Keratinocyte (primary cell): ENCODE measurements at regions not wholly inside any gene's neighbourhood (a gene's known extent, or its start where the extent isn't known, plus 50 kb on each side); places are given as distances from the start of the nearest gene placed in this dataset.

Experiments
- DNase-seq: peaks from one replicate; pipeline ENCODE4 v3.0.0-alpha.2; 2011; ENCODE audit warnings: low read depth, missing footprints, low spot score
- FAIRE-seq: peaks from 2 replicates; lab custom pipeline; 2011; peaks lifted over from hg19 to GRCh38; lab: Jason Lieb, UNC
- H2AFZ ChIP-seq: 2 replicates; pipeline ENCODE4 v1.6.0; 2012; ENCODE audit warnings: low read length, control low read depth, inconsistent platforms; ENCODE audit not compliant: control insufficient read depth
- H3K27ac ChIP-seq: 2 replicates; pipeline ENCODE4 v1.5.1; 2011; ENCODE audit warnings: low read length; ENCODE audit not compliant: control insufficient read depth, insufficient read depth
- H3K27me3 ChIP-seq: 3 replicates; pipeline ENCODE4 v1.6.0; 2011; ENCODE audit warnings: low read length; ENCODE audit not compliant: control insufficient read depth, insufficient read depth; ENCODE audit errors: extremely low read depth
- H3K36me3 ChIP-seq, 2 experiments: 2 replicates in 1 of 2; 3 replicates in 1 of 2; pipeline ENCODE4 v1.5.1; 2011; ENCODE audit warnings: low read length in 2 of 2, mild to moderate bottlenecking in 1 of 2; ENCODE audit not compliant: control insufficient read depth in 2 of 2, insufficient read depth in 2 of 2; ENCODE audit errors: extremely low read depth in 1 of 2
- H3K4me1 ChIP-seq: 3 replicates; pipeline ENCODE4 v1.5.1; 2011; ENCODE audit warnings: low read length; ENCODE audit not compliant: control insufficient read depth, insufficient read depth; ENCODE audit errors: extremely low read depth
- H3K4me2 ChIP-seq: 3 replicates; pipeline ENCODE4 v1.6.0; 2011; ENCODE audit warnings: low read depth, low read length; ENCODE audit not compliant: control insufficient read depth, insufficient read depth; ENCODE audit errors: extremely low read depth
- H3K4me3 ChIP-seq, 3 experiments: fragments of 200-600 bp in 1 of 3; sonication (generic) in 1 of 3; 2 replicates in 2 of 3; 3 replicates in 1 of 3; pipeline ENCODE4 v1.5.1; 2011 to 2016; ENCODE audit warnings: low read length in 3 of 3, mild to moderate bottlenecking in 3 of 3, control low read depth in 2 of 3, inconsistent platforms in 1 of 3, low read depth in 1 of 3, mixed read lengths in 1 of 3, mixed run types in 1 of 3, moderate library complexity in 1 of 3; ENCODE audit not compliant: control insufficient read depth in 2 of 3, insufficient read depth in 2 of 3; ENCODE audit errors: extremely low read depth in 1 of 3
- H3K79me2 ChIP-seq: 2 replicates; pipeline ENCODE4 v1.6.0; 2012; ENCODE audit warnings: low read length; ENCODE audit not compliant: control insufficient read depth, insufficient read depth
- H3K9ac ChIP-seq: 3 replicates; pipeline ENCODE4 v1.6.0; 2011; ENCODE audit warnings: low read length; ENCODE audit not compliant: control insufficient read depth, insufficient read depth; ENCODE audit errors: extremely low read depth
- H3K9me1 ChIP-seq: 3 replicates; pipeline ENCODE4 v1.6.0; 2011; ENCODE audit warnings: low read length; ENCODE audit not compliant: control insufficient read depth, insufficient read depth; ENCODE audit errors: extremely low read depth
- H3K9me3 ChIP-seq: 2 replicates; pipeline ENCODE4 v1.5.1; 2012; ENCODE audit warnings: low read depth, low read length; ENCODE audit not compliant: control insufficient read depth
- H4K20me1 ChIP-seq: 3 replicates; pipeline ENCODE4 v1.6.0; 2011; ENCODE audit warnings: low read length; ENCODE audit not compliant: control insufficient read depth, insufficient read depth; ENCODE audit errors: extremely low read depth
- CTCF ChIP-seq, 3 experiments: IDR thresholded peaks in 1 of 3; conservative IDR thresholded peaks in 1 of 3; optimal IDR thresholded peaks in 1 of 3; 2 replicates in 2 of 3; 3 replicates in 1 of 3; pipeline versions ENCODE3 to v1.5.1; 2011; ENCODE audit warnings: low read length in 3 of 3, mild to moderate bottlenecking in 3 of 3, moderate library complexity in 2 of 3, control low read depth in 1 of 3, inconsistent platforms in 1 of 3; ENCODE audit not compliant: insufficient read depth in 2 of 3; ENCODE audit errors: extremely low read depth in 1 of 3
- EZH2 ChIP-seq: IDR thresholded peaks from one replicate; pipeline ENCODE4 v1.6.1; 2012; ENCODE audit warnings: inconsistent platforms, mild to moderate bottlenecking, low read length, moderate library complexity
- dilution Hi-C: fragments of 300-500 bp; cut with MboI; formaldehyde crosslinking; loops from one replicate; pipeline ENCODE4 v1.7.0; 2020; ENCODE audit warnings: low sequenced_read_pairs; ENCODE audit not compliant: extremely low pct_ligation_motif_present

DNA sequence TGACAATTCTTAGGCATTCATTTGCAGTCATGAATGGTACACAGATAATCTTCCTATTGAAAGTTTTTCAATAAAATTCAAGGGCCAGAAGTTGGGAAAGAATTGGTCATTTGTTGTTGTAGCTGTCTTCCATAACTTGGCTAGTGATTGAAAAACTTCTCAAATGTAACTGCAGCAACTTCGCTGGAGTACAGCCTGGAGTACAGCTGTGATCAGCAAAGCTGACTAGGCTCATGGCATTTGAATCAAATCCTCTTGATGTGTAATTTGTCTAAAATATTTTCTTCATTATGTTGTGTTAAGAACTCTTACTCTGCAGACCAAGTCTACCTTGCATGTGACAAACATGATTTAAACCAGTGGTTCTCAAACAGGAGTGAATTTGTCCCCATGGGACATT lies 226.5 kb upstream of the STEAP1 start:
- H3K27me3 ChIP-seq = no peaks in the 10 kb centered on the region
- no peaks in the 10 kb centered on the region for H3K4me1 ChIP-seq
- H3K79me2 ChIP-seq = no peaks in the 10 kb centered on the region
- no peaks in the 10 kb centered on the region for H3K9me1 ChIP-seq
- FAIRE-seq (no peak), DNase-seq (no peak)
- H3K27ac ChIP-seq = no peak overlapping the region
- no peak overlapping the region for H2AFZ ChIP-seq
- H3K36me3 ChIP-seq = no peaks in the 10 kb centered on the region
- no peaks in the 10 kb centered on the region for H4K20me1 ChIP-seq
- H3K4me3 ChIP-seq = no peak overlapping the region
- H3K9ac ChIP-seq = no peak overlapping the region
- H3K4me2 ChIP-seq = no peak overlapping the region
- no peaks in the 10 kb centered on the region for H3K9me3 ChIP-seq
- TF ChIP-seq CTCF (optimal IDR thresholded peaks at IDR 0.05 in 1 of 3, IDR thresholded peaks at IDR 0.05 in 1 of 3, conservative IDR thresholded peaks at IDR 0.05 in 1 of 3; ENCODE audit: extremely low read depth in 1 of 3, insufficient read depth in 2 of 3, low read length in 3 of 3) (no peak), EZH2 (no peak)
- dilution Hi-C loops = no loop called here

DNA sequence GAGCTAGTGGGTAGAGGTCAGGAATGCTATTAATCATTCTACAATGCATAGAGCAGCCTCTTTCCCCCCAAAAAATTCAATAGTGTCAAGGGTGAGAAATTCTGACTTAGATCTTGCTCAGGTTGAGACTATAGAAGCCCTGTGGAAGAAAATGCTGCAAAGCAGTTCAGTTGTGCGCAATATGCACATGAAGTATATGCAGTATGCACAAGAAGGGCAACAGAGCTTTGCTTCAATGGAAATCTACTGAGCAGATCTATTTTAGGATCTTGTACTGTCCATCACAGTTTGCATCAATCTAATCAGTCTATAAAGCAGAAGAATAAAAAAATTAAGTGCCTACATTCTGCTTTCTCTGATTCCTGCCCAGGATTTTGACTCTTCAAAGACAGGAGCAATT lies 225.8 kb upstream of the STEAP1 start:
- FAIRE-seq (no peak), DNase-seq (no peak)
- no peak for TF ChIP-seq EZH2
- TF ChIP-seq CTCF (optimal IDR thresholded peaks at IDR 0.05 in 1 of 3, IDR thresholded peaks at IDR 0.05 in 1 of 3, conservative IDR thresholded peaks at IDR 0.05 in 1 of 3; ENCODE audit: extremely low read depth in 1 of 3, insufficient read depth in 2 of 3, low read length in 3 of 3) = no peak
- H3K36me3 ChIP-seq = no peaks in the 10 kb centered on the region
- no peaks in the 10 kb centered on the region for H3K9me3 ChIP-seq
- no peaks in the 10 kb centered on the region for H3K79me2 ChIP-seq
- H3K4me1 ChIP-seq = no peaks in the 10 kb centered on the region
- dilution Hi-C loops = no loop called here
- no peak overlapping the region for H3K4me3 ChIP-seq
- no peak overlapping the region for H3K9ac ChIP-seq
- H4K20me1 ChIP-seq = no peaks in the 10 kb centered on the region
- no peak overlapping the region for H3K4me2 ChIP-seq
- no peak overlapping the region for H2AFZ ChIP-seq
- no peaks in the 10 kb centered on the region for H3K27me3 ChIP-seq
- H3K9me1 ChIP-seq = no peaks in the 10 kb centered on the region
- H3K27ac ChIP-seq = no peak overlapping the region
